Kidney capillary endothelial cell (primary cell): ENCODE measurements at regions not wholly inside any gene's neighbourhood (a gene's known extent, or its start where the extent isn't known, plus 50 kb on each side); places are given as distances from the start of the nearest gene placed in this dataset.

Experiments
- DNase-seq: peaks from one replicate; pipeline ENCODE4 v3.0.0-alpha.2; 2018; ENCODE audit warnings: low spot score

- no peak for DNase-seq
Observed at GRCh38 chr6:114785235-114786127, 442.7 kb upstream of the HS3ST5 start.

GRCh38 chr6:114783783-114784182 is 441.0 kb upstream of the HS3ST5 start:
- DNase-seq = no peak

- DNase-seq = no peak
Observed at GRCh38 chr6:114783083-114783482, 440.3 kb upstream of the HS3ST5 start.

- DNase-seq = no peak
Observed at GRCh38 chr6:114764866-114765265, 422.0 kb upstream of the HS3ST5 start.

- no peak for DNase-seq
Observed at GRCh38 chr6:114762145-114762544, 419.3 kb upstream of the HS3ST5 start.

- peak; percentile 29 for DNase-seq
Observed at GRCh38 chr6:114747995-114748625, 405.3 kb upstream of the HS3ST5 start.

- DNase-seq = no peak
Observed at GRCh38 chr6:114740547-114740946, 397.7 kb upstream of the HS3ST5 start.

GRCh38 chr6:114739656-114740055 is 396.8 kb upstream of the HS3ST5 start:
- no peak for DNase-seq

GRCh38 chr6:114735025-114735735 is 392.4 kb upstream of the HS3ST5 start:
- no peak for DNase-seq

GRCh38 chr6:114733596-114733995 is 390.8 kb upstream of the HS3ST5 start:
- no peak for DNase-seq

- no peak for DNase-seq
Observed at GRCh38 chr6:114718716-114719270, 376.0 kb upstream of the HS3ST5 start.

GRCh38 chr6:114718186-114718585 is 375.4 kb upstream of the HS3ST5 start:
- DNase-seq = no peak

GRCh38 chr6:114714836-114715507 is 372.1 kb upstream of the HS3ST5 start:
- DNase-seq = no peak

- no peak for DNase-seq
Observed at GRCh38 chr6:114713690-114714089, 370.9 kb upstream of the HS3ST5 start.

- DNase-seq = no peak
Observed at GRCh38 chr6:114712129-114712662, 369.4 kb upstream of the HS3ST5 start.

GRCh38 chr6:114707081-114707620 is 364.3 kb upstream of the HS3ST5 start:
- DNase-seq = no peak

GRCh38 chr6:114690625-114691024 is 347.8 kb upstream of the HS3ST5 start:
- no peak for DNase-seq

GRCh38 chr6:114659513-114659912 is 316.7 kb upstream of the HS3ST5 start:
- no peak for DNase-seq

GRCh38 chr6:114651611-114652010 is 308.8 kb upstream of the HS3ST5 start:
- no peak for DNase-seq

- no peak for DNase-seq
Observed at GRCh38 chr6:114650891-114651290, 308.1 kb upstream of the HS3ST5 start.

- no peak for DNase-seq
Observed at GRCh38 chr6:114649298-114649697, 306.5 kb upstream of the HS3ST5 start.
